ENCODE measurements at regions not wholly inside any gene's neighbourhood (a gene's known extent, or its start where the extent isn't known, plus 50 kb on each side); places are given as distances from the start of the nearest gene placed in this dataset.

- no peak for TF ChIP-seq CEBPB (IDR thresholded peaks at IDR 0.05)
- no peak for TF ChIP-seq NFIC (IDR thresholded peaks at IDR 0.05)
- TF ChIP-seq, protein P1, sequence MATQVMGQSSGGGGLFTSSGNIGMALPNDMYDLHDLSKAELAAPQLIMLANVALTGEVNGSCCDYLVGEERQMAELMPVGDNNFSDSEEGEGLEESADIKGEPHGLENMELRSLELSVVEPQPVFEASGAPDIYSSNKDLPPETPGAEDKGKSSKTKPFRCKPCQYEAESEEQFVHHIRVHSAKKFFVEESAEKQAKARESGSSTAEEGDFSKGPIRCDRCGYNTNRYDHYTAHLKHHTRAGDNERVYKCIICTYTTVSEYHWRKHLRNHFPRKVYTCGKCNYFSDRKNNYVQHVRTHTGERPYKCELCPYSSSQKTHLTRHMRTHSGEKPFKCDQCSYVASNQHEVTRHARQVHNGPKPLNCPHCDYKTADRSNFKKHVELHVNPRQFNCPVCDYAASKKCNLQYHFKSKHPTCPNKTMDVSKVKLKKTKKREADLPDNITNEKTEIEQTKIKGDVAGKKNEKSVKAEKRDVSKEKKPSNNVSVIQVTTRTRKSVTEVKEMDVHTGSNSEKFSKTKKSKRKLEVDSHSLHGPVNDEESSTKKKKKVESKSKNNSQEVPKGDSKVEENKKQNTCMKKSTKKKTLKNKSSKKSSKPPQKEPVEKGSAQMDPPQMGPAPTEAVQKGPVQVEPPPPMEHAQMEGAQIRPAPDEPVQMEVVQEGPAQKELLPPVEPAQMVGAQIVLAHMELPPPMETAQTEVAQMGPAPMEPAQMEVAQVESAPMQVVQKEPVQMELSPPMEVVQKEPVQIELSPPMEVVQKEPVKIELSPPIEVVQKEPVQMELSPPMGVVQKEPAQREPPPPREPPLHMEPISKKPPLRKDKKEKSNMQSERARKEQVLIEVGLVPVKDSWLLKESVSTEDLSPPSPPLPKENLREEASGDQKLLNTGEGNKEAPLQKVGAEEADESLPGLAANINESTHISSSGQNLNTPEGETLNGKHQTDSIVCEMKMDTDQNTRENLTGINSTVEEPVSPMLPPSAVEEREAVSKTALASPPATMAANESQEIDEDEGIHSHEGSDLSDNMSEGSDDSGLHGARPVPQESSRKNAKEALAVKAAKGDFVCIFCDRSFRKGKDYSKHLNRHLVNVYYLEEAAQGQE (IDR thresholded peaks at IDR 0.05; ENCODE audit: low read depth) = no peak
These were observed 106.8 kb upstream of the ARMC2 start for GRCh38 chr6:108741331-108741989.

Measured in Ishikawa (cell line).